Cardiac muscle cell (in vitro differentiated cells and primary cell): ENCODE measurements at regions not wholly inside any gene's neighbourhood (a gene's known extent, or its start where the extent isn't known, plus 50 kb on each side); places are given as distances from the start of the nearest gene placed in this dataset.
A peak's percentile ranks its signal among the peaks of the same experiment; 100 is the strongest.

Experiments
- DNase-seq, 2 donors: peaks; one replicate each; pipeline versions ENCODE4 v3.0.0 to v3.0.0-alpha.2; 2010 to 2017; ENCODE audit warnings: low read depth in 1 of 2, low spot score in 1 of 2
- H3K27ac ChIP-seq: fragments of 200-600 bp; sonication (generic); 2 replicates; pipeline ENCODE4 v1.5.1; 2016
- H3K27me3 ChIP-seq: fragments of 200-600 bp; sonication (generic); 2 replicates; pipeline ENCODE4 v1.6.0; 2016; ENCODE audit warnings: control low read depth
- H3K36me3 ChIP-seq: fragments of 200-600 bp; sonication (generic); 2 replicates; pipeline ENCODE4 v1.5.1; 2016; ENCODE audit warnings: control low read depth
- H3K4me1 ChIP-seq: fragments of 200-600 bp; sonication (generic); 2 replicates; pipeline ENCODE4 v1.8.1; 2017; ENCODE audit warnings: low read depth, mild to moderate bottlenecking, mixed run types
- H3K4me3 ChIP-seq: fragments of 200-600 bp; sonication (generic); 2 replicates; pipeline ENCODE4 v1.5.1; 2016; ENCODE audit warnings: mild to moderate bottlenecking
- H3K9me3 ChIP-seq: fragments of 200-600 bp; sonication (generic); 2 replicates; pipeline ENCODE4 v1.5.1; 2017; ENCODE audit warnings: low read depth, mild to moderate bottlenecking, control low read depth
- TF ChIP-seq, protein P1 (sequence below): IDR thresholded peaks from 2 replicates; pipeline ENCODE4 v1.5.1; 2012; ENCODE audit warnings: low read depth, mild to moderate bottlenecking, low read length

GRCh38 chr15:31161951-31162350 is 60.4 kb upstream of the TRPM1 start:
- Histone ChIP-seq H3K27me3 (no peaks in the 10 kb centered on the region), H3K27ac (no peak overlapping the region), H3K9me3 (no peaks in the 10 kb centered on the region), H3K4me3 (no peak overlapping the region), H3K36me3 (no peaks in the 10 kb centered on the region), H3K4me1 (no peaks in the 10 kb centered on the region)
- TF ChIP-seq, protein P1, sequence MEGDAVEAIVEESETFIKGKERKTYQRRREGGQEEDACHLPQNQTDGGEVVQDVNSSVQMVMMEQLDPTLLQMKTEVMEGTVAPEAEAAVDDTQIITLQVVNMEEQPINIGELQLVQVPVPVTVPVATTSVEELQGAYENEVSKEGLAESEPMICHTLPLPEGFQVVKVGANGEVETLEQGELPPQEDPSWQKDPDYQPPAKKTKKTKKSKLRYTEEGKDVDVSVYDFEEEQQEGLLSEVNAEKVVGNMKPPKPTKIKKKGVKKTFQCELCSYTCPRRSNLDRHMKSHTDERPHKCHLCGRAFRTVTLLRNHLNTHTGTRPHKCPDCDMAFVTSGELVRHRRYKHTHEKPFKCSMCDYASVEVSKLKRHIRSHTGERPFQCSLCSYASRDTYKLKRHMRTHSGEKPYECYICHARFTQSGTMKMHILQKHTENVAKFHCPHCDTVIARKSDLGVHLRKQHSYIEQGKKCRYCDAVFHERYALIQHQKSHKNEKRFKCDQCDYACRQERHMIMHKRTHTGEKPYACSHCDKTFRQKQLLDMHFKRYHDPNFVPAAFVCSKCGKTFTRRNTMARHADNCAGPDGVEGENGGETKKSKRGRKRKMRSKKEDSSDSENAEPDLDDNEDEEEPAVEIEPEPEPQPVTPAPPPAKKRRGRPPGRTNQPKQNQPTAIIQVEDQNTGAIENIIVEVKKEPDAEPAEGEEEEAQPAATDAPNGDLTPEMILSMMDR = no peak
- no peak for DNase-seq

- Histone ChIP-seq H3K27me3 (no peaks in the 10 kb centered on the region), H3K4me1 (no peaks in the 10 kb centered on the region), H3K4me3 (no peak overlapping the region), H3K27ac (no peak overlapping the region), H3K36me3 (no peaks in the 10 kb centered on the region), H3K9me3 (no peaks in the 10 kb centered on the region)
- TF ChIP-seq, protein P1 = no peak
- DNase-seq = no peak
These were observed 61.4 kb upstream of the TRPM1 start for GRCh38 chr15:31162721-31163510.

GRCh38 chr15:31163769-31164572 is 62.4 kb upstream of the TRPM1 start:
- no peaks in the 10 kb centered on the region for H3K27me3 ChIP-seq
- no peaks in the 10 kb centered on the region for H3K9me3 ChIP-seq
- H3K36me3 ChIP-seq = no peaks in the 10 kb centered on the region
- no peak overlapping the region for H3K27ac ChIP-seq
- peak in 1 of 2 donors; percentile 21 for DNase-seq
- H3K4me3 ChIP-seq = no peak overlapping the region
- TF ChIP-seq, protein P1 = no peak
- no peaks in the 10 kb centered on the region for H3K4me1 ChIP-seq

DNA sequence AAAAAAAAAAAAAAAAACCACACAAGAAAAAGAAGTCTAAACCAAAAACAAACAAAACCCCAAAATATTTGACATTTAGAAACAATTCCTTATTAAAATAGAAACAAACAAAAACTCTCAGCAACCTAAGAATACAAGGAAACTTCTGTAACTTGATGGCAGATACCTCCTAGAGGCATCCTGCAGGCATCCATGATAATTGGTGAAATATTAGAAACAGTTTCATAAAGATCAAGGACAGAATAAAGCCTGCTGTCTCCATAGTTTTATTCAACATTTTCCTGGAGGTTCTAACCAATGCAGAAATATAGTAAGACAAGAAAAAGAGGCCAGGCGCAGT is 63.0 kb upstream of the TRPM1 start:
- TF ChIP-seq, protein P1 = no peak
- Histone ChIP-seq H3K27ac (no peak overlapping the region), H3K36me3 (no peaks in the 10 kb centered on the region), H3K27me3 (no peaks in the 10 kb centered on the region), H3K4me3 (no peak overlapping the region), H3K9me3 (no peaks in the 10 kb centered on the region), H3K4me1 (no peaks in the 10 kb centered on the region)
- no peak for DNase-seq

GRCh38 chr15:31169558-31169957 is 68.0 kb upstream of the TRPM1 start:
- Histone ChIP-seq H3K4me3 (no peak overlapping the region), H3K4me1 (no peaks in the 10 kb centered on the region)
- TF ChIP-seq, protein P1 = no peak

More at GRCh38 chr15:31169558-31169957, 68.0 kb upstream of the TRPM1 start:
- H3K36me3 ChIP-seq = no peaks in the 10 kb centered on the region
- no peak overlapping the region for H3K27ac ChIP-seq
- H3K27me3 ChIP-seq = no peaks in the 10 kb centered on the region
- DNase-seq = no peak
- H3K9me3 ChIP-seq = no peaks in the 10 kb centered on the region
